ENCODE measurements at regions not wholly inside any gene's neighbourhood (a gene's known extent, or its start where the extent isn't known, plus 50 kb on each side); places are given as distances from the start of the nearest gene placed in this dataset.
"Not testable (repeated sequence)": the region's sequence is repeated elsewhere in the genome, so short reads cannot be mapped to it uniquely, and the experiment has no call there.

- H3K4me3 ChIP-seq (ENCODE audit: low read depth, low read length): no peak overlapping the region
- no peak for TF ChIP-seq CTCF (IDR thresholded peaks at IDR 0.05; ENCODE audit: low read depth, low read length, missing control alignments)
- DNase-seq (ENCODE audit: low read depth): no peak
These were observed 477.4 kb downstream of the FRK start for GRCh38 chr6:115583290-115583689.

- no peak for DNase-seq (ENCODE audit: low read depth)
- no peak overlapping the region for H3K4me3 ChIP-seq (ENCODE audit: low read depth, low read length)
- TF ChIP-seq CTCF (IDR thresholded peaks at IDR 0.05; ENCODE audit: low read depth, low read length, missing control alignments): no peak
These were observed 478.3 kb downstream of the FRK start for GRCh38 chr6:115582386-115582785.

- H3K4me3 ChIP-seq (ENCODE audit: low read depth, low read length); DNase-seq (ENCODE audit: low read depth): not testable (repeated sequence)
These were observed 481.1 kb downstream of the FRK start for GRCh38 chr6:115579565-115579964.

- no peak for DNase-seq (ENCODE audit: low read depth)
- H3K4me3 ChIP-seq (ENCODE audit: low read depth, low read length): no peak overlapping the region
- no peak for TF ChIP-seq CTCF (IDR thresholded peaks at IDR 0.05; ENCODE audit: low read depth, low read length, missing control alignments)
These were observed 483.4 kb downstream of the FRK start for GRCh38 chr6:115577270-115577669.

GRCh38 chr6:115575285-115575684 lies 485.4 kb downstream of the FRK start:
- no peak for DNase-seq (ENCODE audit: low read depth)
- no peak overlapping the region for H3K4me3 ChIP-seq (ENCODE audit: low read depth, low read length)
- no peak for TF ChIP-seq CTCF (IDR thresholded peaks at IDR 0.05; ENCODE audit: low read depth, low read length, missing control alignments)

- H3K4me3 ChIP-seq (ENCODE audit: low read depth, low read length): no peak overlapping the region
- DNase-seq (ENCODE audit: low read depth): no peak
- no peak for TF ChIP-seq CTCF (IDR thresholded peaks at IDR 0.05; ENCODE audit: low read depth, low read length, missing control alignments)
These were observed 486.8 kb downstream of the FRK start for GRCh38 chr6:115573861-115574260.

- DNase-seq (ENCODE audit: low read depth): no peak
- H3K4me3 ChIP-seq (ENCODE audit: low read depth, low read length): no peak overlapping the region
- TF ChIP-seq CTCF (IDR thresholded peaks at IDR 0.05; ENCODE audit: low read depth, low read length, missing control alignments): no peak
These were observed 490.4 kb downstream of the FRK start for GRCh38 chr6:115570331-115570730.

GRCh38 chr6:115554060-115554459 lies 506.6 kb downstream of the FRK start:
- no peak for TF ChIP-seq CTCF (IDR thresholded peaks at IDR 0.05; ENCODE audit: low read depth, low read length, missing control alignments)
- no peak for DNase-seq (ENCODE audit: low read depth)
- no peak overlapping the region for H3K4me3 ChIP-seq (ENCODE audit: low read depth, low read length)
